GM19452 (cell line): ENCODE measurements at regions not wholly inside any gene's neighbourhood (a gene's known extent, or its start where the extent isn't known, plus 50 kb on each side); places are given as distances from the start of the nearest gene placed in this dataset.

Source experiments
- ATAC-seq: cut with Tn5 transposase; IDR thresholded peaks from one replicate; pipeline ENCODE4 v1.9.1; 2021; ENCODE audit not compliant: unreplicated experiment

DNA sequence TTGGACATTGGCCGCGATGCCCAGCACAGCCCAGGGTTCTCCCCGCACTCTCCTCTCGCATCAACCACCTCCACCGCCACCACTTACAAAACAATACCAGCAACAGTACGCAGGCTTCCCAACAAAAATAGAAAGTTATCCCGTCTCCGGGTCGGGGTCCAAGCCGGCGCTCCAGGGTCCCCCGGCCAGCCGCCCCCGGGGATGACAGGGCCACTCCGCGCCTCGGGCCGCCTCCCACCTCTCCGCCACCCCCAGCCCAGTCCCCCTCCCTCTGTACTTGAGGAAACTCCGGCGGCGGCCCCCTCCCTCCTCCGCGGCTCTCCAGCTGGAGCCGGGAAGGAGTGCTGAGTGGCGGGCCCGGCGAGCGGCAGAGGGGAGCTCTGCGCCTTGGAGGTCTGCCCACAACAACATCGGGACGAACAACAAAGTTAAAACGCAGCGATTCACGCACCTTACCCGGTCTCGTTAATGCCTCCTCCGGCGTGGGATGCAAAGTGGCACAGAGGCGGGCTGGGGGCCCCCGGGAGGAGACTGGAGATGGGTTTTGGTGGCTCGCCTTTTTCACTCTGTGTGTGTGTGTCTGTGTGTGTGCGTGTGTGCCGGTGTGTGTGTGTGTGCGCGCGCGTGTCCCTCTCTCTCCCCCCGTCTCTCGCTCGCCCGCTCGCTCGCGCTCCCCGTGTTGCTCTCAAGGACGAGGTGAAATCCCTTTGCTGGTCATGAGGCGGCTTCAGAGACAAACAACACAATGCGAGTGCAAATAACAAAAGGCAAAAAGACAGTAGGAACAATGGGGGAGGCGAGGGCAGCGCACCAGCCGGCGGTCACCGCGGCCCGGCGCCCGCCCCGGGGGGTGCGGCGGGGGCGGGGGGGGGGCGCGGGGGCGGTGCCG lies 386.8 kb downstream of the BCAT1 start:
- no peak for ATAC-seq

- no peak for ATAC-seq
Observed at GRCh38 chr12:24561411-24561871, 387.5 kb downstream of the BCAT1 start.

GRCh38 chr12:24560831-24561271 lies 388.1 kb downstream of the BCAT1 start:
- ATAC-seq, result no peak

GRCh38 chr12:24560192-24560775 lies 388.6 kb downstream of the BCAT1 start:
- no peak for ATAC-seq

DNA sequence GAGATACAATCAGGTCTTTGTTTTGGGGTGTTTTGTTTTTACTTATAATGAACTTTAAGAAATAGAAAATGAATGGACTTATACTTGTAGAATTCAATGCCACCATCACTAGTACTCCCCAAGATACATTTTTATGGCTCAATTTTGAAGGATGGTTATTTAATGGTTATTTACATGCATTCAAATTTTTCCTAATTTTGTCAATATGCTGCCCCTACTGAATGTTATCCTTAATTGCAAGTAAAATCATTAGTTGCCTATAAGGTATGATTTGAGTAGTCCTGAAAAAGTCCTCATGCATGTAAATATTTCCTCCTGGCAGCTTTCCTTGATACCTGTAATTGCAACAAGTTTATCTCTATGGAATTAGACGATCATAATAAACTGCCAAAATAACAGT lies 391.2 kb downstream of the BCAT1 start:
- ATAC-seq, result no peak

- ATAC-seq, result no peak
Observed at GRCh38 chr12:24555730-24556129, 393.2 kb downstream of the BCAT1 start.

GRCh38 chr12:24554612-24555295 lies 394.1 kb downstream of the BCAT1 start:
- ATAC-seq, result no peak

GRCh38 chr12:24553259-24553658 lies 395.6 kb downstream of the BCAT1 start:
- no peak for ATAC-seq

GRCh38 chr12:24551163-24551786 lies 397.6 kb downstream of the BCAT1 start:
- no peak for ATAC-seq

DNA sequence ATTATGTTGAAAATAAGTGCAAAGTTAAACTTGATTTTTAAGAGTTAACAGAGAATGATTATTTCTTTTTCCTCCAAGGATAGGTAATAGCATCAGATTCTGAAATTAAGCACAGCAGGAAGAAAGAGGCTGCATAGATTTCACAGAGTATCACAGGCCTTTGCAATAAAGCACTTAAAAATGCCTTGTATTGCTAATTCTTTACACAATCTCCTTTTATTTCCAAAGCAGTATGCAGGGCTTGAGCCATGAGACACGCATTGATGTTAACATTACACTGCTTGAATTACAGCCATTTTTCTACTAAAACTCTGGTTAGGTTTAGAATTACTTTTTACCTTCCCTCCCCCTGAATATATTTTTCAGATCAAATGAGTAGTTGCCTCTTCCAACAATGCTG lies 398.3 kb downstream of the BCAT1 start:
- no peak for ATAC-seq

DNA sequence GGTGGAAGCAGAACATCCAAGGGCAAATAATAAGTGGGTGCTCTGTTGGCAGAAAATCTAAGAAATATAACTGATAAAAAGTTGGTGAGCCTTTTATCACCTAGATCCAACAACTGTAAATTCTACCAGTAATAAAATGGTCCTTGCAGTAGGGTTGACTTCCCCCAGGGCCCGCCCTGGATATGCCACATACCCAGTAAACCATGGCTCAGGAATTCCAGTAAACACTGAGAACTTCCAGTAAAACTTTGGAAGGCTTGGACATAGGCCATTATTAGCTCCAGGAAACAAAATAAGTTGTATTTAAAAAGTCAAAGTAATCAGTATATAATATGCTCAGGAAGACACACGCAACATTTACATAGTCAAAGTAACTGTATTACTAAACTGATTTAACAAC lies 402.2 kb downstream of the BCAT1 start:
- ATAC-seq, result no peak

DNA sequence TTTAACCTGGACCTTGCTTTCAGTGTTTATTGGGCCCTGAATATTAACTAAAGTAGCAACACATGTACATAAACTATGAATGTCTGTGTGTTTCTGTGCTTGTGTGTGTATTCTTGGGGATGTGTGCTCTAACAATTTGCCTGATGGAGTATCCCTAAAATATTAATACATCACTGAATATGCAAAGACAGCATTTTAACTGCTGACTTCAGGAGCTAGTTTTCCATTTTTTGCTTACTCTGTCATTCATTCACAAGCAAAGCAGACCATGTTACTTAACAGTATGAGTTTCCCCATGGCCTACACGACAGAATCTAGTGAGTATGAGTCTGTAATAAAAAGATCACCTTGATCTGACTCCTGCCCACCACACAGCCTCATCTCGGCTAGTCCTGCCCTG lies 402.8 kb downstream of the BCAT1 start:
- no peak for ATAC-seq

DNA sequence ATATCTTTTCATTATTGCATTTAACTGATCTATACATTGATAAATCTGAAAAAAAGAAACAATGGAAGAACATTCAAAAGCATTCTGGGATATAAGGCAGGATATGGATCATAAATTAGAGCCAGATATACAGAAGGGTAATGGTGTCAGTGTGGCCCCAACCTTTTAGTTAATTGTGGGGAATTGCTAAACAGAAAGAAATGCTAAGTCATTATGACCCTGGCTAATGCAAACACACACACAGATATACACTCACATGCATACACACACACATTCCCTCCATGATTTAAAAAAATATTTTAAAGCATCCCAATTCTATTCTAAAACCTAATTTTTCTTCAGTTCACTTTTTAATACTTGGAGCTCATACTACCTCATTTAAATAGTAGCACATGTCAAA lies 404.5 kb downstream of the BCAT1 start:
- ATAC-seq, result no peak

GRCh38 chr12:24541193-24541871 lies 407.6 kb downstream of the BCAT1 start:
- no peak for ATAC-seq

DNA sequence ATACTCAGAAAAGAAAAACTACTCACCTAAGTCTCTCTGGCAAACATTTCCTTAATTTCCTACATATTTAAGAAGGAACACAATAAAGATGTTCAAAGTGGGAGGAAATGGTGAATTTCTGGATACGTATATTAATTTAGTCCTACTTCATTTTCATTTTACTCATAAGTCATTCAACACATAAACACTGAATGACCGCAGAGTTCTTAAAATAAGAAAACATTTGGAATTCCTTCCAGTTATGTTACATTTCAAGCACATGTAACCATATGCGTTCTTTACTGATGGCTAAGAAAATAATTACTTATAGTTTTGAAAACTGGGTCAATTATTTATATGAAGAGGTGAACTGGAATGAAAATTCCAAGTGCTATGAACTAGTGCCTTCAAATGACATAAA lies 409.3 kb downstream of the BCAT1 start:
- no peak for ATAC-seq

- ATAC-seq, result no peak
Observed at GRCh38 chr12:24537083-24537860, 411.6 kb downstream of the BCAT1 start.

- no peak for ATAC-seq
Observed at GRCh38 chr12:24535334-24536069, 413.4 kb downstream of the BCAT1 start.

GRCh38 chr12:24534622-24535021 lies 414.3 kb downstream of the BCAT1 start:
- ATAC-seq, result no peak

- no peak for ATAC-seq
Observed at GRCh38 chr12:24533716-24534352, 415.1 kb downstream of the BCAT1 start.
